GM10266 (cell line): ENCODE measurements at regions not wholly inside any gene's neighbourhood (a gene's known extent, or its start where the extent isn't known, plus 50 kb on each side); places are given as distances from the start of the nearest gene placed in this dataset.
"Not testable (repeated sequence)": the region's sequence is repeated elsewhere in the genome, so short reads cannot be mapped to it uniquely, and the experiment has no call there.

Experiments
- DNase-seq: peaks from one replicate; pipeline ENCODE4 v3.0.0; 2012; ENCODE audit errors: extremely low spot score
- TF ChIP-seq, protein P1 (sequence below): IDR thresholded peaks from 2 replicates; pipeline ENCODE4 v1.5.1; 2012; ENCODE audit warnings: mild to moderate bottlenecking, low read depth; ENCODE audit not compliant: control insufficient read depth, insufficient read depth; ENCODE audit errors: missing control alignments

DNA sequence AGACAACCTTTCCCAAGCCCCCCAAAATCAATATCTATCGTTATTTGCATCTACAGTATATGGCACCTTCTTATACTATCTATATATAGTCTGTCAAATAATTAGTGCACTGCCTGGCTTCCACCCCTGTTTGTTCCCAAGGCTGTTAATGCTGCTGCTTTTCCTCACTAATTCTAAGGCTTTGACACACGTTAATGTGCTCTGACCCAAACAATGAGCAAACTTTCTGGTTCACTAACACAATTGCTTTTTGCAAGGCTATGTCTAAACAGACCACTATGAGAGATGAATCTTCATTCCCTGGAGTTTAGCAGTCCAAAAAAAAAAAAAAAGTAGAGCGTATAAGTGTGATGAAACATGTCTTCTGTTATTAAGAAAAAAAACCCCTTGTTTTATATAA, 360.9 kb upstream of the AGA start:
- TF ChIP-seq, protein P1, sequence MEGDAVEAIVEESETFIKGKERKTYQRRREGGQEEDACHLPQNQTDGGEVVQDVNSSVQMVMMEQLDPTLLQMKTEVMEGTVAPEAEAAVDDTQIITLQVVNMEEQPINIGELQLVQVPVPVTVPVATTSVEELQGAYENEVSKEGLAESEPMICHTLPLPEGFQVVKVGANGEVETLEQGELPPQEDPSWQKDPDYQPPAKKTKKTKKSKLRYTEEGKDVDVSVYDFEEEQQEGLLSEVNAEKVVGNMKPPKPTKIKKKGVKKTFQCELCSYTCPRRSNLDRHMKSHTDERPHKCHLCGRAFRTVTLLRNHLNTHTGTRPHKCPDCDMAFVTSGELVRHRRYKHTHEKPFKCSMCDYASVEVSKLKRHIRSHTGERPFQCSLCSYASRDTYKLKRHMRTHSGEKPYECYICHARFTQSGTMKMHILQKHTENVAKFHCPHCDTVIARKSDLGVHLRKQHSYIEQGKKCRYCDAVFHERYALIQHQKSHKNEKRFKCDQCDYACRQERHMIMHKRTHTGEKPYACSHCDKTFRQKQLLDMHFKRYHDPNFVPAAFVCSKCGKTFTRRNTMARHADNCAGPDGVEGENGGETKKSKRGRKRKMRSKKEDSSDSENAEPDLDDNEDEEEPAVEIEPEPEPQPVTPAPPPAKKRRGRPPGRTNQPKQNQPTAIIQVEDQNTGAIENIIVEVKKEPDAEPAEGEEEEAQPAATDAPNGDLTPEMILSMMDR: no peak
- DNase-seq: no peak

DNA sequence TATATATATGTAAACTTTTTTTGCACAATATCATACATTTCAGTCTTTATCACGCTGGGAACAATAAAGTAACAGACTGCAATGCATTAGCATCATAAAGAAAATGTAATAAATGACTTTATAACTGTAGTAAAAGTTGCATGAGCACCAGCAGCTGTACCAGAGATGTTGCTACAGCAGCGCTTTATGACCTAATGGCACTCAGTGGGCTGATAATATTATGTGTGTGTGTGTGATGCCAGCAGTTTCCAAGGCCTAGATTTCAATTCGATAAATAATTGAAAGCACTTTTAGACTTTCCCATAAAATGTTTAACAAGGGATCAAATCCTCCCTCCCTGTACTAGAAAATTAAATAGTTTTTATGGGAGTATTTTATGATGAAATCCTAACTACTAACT, 367.6 kb upstream of the AGA start:
- no peak for DNase-seq

DNA sequence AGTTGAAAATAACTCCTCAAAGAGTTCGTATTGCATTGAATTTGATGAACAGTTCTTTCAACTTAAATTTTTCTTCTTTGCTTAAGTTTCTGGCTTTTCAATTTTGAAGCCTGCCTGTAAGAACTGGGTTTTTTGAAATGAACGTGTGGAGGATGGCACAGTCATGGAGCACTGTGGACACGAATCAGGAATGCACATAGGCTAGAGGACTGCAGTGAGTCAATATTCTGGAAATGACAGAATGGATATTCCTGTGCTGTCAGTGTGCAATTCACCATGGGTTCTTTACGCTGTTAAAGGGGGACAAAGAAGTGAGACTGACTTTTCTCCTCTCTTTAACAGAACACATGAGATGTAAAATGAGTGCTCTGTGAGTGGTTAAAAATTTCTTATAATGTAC, 368.0 kb upstream of the AGA start:
- no peak for DNase-seq
- TF ChIP-seq, protein P1: no peak

More for the DNA sequence above, 367.6 kb upstream of the AGA start:
- TF ChIP-seq, protein P1: no peak

DNA sequence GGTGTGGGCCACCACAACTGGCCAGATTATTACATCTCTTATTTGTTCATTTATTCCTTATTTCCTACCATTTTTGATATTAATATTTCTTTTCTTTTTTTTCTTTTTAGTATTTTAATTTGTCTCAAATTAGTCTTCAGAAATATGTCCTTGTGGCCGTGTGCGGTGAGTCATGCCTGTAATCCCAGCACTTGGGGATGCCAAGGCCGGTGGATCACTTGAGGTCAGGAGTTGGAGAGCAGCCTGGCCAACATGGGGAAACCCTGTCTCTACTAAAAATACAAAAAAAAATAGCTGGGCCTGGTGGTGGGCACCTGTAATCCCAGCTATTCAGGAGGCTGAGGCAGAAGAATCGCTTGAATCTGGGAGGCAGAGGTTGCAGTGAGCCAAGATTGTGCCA, 376.2 kb upstream of the AGA start:
- DNase-seq: not testable (repeated sequence)

DNA sequence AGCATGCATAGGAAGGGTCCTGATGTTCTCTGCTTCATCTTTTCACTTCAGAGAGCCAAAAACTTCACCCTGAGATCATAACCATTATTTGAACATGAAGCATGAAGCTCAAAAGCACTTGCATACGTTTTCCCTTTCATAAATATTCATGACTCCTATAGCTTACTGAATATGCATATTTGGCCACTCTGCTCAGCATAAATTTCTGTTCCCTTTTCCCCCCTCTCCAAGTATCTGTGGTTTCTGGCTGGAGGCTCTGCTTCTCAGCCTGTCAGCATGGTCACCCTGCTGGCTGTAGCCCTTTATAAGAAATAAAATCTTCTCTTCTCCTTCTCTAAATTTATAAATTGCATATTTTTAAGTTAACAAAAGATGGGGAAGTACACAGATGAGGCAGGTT, 384.7 kb upstream of the AGA start:
- no peak for DNase-seq
- TF ChIP-seq, protein P1: no peak

DNA sequence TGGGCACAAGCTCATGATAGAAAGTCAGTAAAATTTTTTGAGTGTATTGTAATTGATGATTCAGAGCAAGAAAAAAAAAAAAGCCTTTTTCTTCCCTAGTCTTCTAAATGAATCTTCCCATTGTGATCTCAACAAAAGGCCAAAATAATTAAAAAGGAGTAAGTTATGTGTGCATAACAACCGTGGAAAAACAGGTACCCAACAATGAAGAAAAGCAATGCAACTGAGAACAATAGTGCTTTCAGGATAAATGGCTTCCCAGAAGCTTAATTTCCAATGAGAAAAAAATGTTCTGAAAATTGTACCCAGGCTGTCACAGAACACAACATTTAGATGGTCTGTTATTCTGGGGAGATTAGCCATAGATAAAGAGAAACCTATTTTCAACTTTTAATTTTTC, 399.0 kb upstream of the AGA start:
- DNase-seq: no peak
- TF ChIP-seq, protein P1: no peak

DNA sequence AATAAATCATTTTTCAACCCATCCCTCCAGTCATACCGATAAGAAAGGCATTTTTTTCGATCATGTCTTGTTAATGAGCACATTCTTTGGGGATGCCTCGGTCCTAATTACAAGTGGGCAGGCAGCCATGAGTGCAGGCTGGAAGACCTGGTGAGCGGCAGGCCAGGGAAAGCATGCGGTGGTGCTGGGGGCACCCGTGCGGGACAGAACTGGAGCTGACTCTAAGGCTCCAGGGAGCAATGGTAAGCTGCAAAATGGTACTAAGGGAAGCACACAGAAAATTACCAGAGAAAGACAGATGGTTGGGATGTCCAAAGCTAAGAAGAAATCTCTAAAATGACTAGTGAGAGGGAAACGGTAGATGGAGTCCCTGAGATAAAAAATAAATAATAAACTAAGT, 411.0 kb upstream of the AGA start:
- TF ChIP-seq, protein P1: no peak
- no peak for DNase-seq

DNA sequence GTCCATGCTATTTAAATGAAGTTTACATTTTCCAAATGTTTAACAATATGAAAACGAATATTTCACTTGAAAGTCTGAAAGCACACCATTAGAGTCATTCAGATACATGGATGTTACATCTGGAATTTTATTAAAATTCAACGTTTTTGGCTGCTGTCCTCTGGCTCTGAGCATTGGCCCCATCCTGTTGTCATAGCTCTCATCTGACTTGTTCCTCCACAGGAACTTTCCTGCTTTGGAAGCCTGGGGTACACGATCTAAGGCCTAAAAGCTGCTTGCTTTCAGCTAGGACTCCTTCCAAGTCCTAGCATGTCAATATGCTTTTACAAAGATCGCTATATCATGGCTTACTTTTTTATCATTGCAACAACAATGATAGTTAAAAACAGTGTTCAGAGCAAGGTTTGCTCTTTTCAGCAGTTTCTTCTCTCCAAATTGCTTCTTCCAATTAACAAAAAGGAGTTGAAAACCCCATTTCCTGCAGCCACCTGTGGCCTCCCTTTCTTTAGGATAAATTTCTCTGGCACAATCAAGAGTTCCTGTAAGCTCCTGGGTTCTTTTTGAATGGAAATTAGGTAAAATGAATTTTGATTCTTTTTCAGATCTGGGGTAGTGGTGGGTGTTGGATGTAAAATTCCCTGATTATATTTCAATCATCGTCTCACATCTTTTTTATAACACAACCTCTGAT, 413.4 kb upstream of the AGA start:
- DNase-seq: no peak
- TF ChIP-seq, protein P1: no peak
